HEK293T (cell line): ENCODE measurements at regions not wholly inside any gene's neighbourhood (a gene's known extent, or its start where the extent isn't known, plus 50 kb on each side); places are given as distances from the start of the nearest gene placed in this dataset.

Experiments used
- CTCF ChIA-PET: fragments of 350-600 bp; formaldehyde crosslinking; extraction: SDS; loops from one replicate; lab custom pipeline; 2021; ENCODE audit warnings: antibody characterized with exemption, inconsistent platforms; lab: Yijun Ruan, JAX
- POLR2A ChIA-PET: fragments of 350-600 bp; formaldehyde crosslinking; extraction: SDS; loops from one replicate; lab custom pipeline; 2020; ENCODE audit warnings: antibody characterized with exemption, inconsistent platforms; lab: Yijun Ruan, JAX
- DNase-seq: peaks from one replicate; pipeline ENCODE4 v3.0.0; 2012; ENCODE audit warnings: mixed read lengths; ENCODE audit errors: extremely low spot score
- ARNT ChIP-seq: fragments of 450-650 bp; IDR thresholded peaks from 2 replicates; pipeline ENCODE4 v1.6.1; 2017; ENCODE audit warnings: mild to moderate bottlenecking
- BHLHE40 ChIP-seq: fragments of 450-650 bp; IDR thresholded peaks from 2 replicates; pipeline ENCODE4 v1.6.1; 2016; ENCODE audit warnings: mild to moderate bottlenecking, moderate library complexity, borderline replicate concordance
- CTBP1 ChIP-seq: fragments of 450-650 bp; IDR thresholded peaks from 2 replicates; pipeline ENCODE4 v1.6.1; 2016; ENCODE audit warnings: borderline replicate concordance
- ELF4 ChIP-seq: fragments of 450-650 bp; IDR thresholded peaks from 2 replicates; pipeline ENCODE4 v1.6.1; 2017; ENCODE audit warnings: antibody characterized with exemption
- FOXA1 ChIP-seq: fragments of 450-650 bp; IDR thresholded peaks from 2 replicates; pipeline ENCODE4 v1.6.1; 2016; ENCODE audit warnings: mild to moderate bottlenecking
- FOXK2 ChIP-seq: fragments of 450-650 bp; IDR thresholded peaks from 2 replicates; pipeline ENCODE4 v1.6.1; 2016; ENCODE audit warnings: mild to moderate bottlenecking
- FOXM1 ChIP-seq: fragments of 450-650 bp; IDR thresholded peaks from 2 replicates; pipeline ENCODE4 v1.6.1; 2017; ENCODE audit warnings: mild to moderate bottlenecking, borderline replicate concordance
- HDGF ChIP-seq: fragments of 450-650 bp; IDR thresholded peaks from 2 replicates; pipeline ENCODE4 v1.6.1; 2017; ENCODE audit warnings: antibody characterized with exemption, borderline replicate concordance
- L3MBTL2 ChIP-seq: fragments of 450-650 bp; conservative IDR thresholded peaks from 2 replicates; pipeline ENCODE4 v1.6.1; 2016; ENCODE audit warnings: mild to moderate bottlenecking
- LEF1 ChIP-seq: fragments of 450-650 bp; IDR thresholded peaks from 2 replicates; pipeline ENCODE4 v1.6.1; 2017; ENCODE audit warnings: mild to moderate bottlenecking, borderline replicate concordance
- NFRKB ChIP-seq: fragments of 450-650 bp; IDR thresholded peaks from 2 replicates; pipeline ENCODE4 v1.6.1; 2016; ENCODE audit warnings: mild to moderate bottlenecking, moderate library complexity
- SP1 ChIP-seq: fragments of 450-650 bp; IDR thresholded peaks from 2 replicates; pipeline ENCODE4 v1.6.1; 2017
- SUZ12 ChIP-seq: fragments of 450-650 bp; IDR thresholded peaks from 2 replicates; pipeline ENCODE4 v1.6.1; 2016; ENCODE audit warnings: mild to moderate bottlenecking
- TARDBP ChIP-seq: fragments of 450-650 bp; IDR thresholded peaks from 2 replicates; pipeline ENCODE4 v1.6.1; 2016
- ZNF384 ChIP-seq: fragments of 450-650 bp; IDR thresholded peaks from 2 replicates; pipeline ENCODE4 v1.6.1; 2016
- TF ChIP-seq, protein P1 (sequence below): fragments of 450-650 bp; IDR thresholded peaks from 2 replicates; pipeline ENCODE4 v1.6.1; 2016

DNA sequence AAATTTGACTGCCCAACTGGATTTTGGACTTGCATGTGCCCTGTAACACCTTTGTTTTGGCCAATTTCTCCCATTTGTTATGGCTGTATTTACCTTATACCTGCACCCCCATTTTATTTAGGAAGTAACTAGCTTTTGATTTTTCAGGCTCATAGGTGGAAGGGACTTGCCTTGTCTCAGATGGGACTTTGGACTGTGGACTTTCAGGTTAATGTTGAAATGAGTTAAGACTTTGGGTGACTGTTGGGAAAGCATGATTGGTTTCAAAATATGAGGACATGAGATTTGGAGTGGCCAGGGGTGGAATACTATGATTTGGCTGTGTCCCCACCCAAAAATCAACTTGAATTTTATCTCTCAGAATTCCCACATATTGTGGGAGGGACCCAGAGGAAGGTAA, 490.2 kb downstream of the PRR16 start:
- ChIA-PET POLR2A (no interaction called here), CTCF (no interaction called here)
- DNase-seq: no peak
- no peak for TF ChIP-seq HDGF
- no peak for TF ChIP-seq FOXK2
- TF ChIP-seq FOXA1: no peak
- TF ChIP-seq CTBP1: no peak
- no peak for TF ChIP-seq BHLHE40
- no peak for TF ChIP-seq L3MBTL2
- TF ChIP-seq, protein P1, sequence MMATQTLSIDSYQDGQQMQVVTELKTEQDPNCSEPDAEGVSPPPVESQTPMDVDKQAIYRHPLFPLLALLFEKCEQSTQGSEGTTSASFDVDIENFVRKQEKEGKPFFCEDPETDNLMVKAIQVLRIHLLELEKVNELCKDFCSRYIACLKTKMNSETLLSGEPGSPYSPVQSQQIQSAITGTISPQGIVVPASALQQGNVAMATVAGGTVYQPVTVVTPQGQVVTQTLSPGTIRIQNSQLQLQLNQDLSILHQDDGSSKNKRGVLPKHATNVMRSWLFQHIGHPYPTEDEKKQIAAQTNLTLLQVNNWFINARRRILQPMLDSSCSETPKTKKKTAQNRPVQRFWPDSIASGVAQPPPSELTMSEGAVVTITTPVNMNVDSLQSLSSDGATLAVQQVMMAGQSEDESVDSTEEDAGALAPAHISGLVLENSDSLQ: no peak
- TF ChIP-seq ARNT: no peak
- TF ChIP-seq LEF1: no peak
- TF ChIP-seq TARDBP: no peak
- TF ChIP-seq SP1: no peak
- no peak for TF ChIP-seq SUZ12
- TF ChIP-seq NFRKB: no peak
- no peak for TF ChIP-seq ZNF384

DNA sequence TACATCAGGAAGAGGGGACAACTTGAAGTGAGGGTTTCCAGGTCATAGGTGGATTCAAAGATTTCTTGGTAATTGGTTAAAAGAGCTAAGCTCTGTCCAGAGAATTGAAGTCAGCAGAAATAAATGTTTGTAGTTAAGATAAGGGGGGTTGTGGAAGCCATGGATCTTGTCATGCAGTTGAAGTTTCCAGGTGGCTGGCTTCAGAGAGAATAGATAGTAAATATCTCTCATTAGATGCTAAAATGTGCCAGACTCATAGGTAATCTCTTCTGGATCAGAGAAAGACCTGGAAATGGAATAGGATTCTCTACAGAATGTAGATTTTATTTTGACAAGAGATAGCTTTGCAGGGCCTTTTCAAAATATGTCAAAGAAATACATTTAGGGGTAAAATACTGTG, 491.7 kb downstream of the PRR16 start:
- CTCF ChIA-PET: no interaction called here
- POLR2A ChIA-PET: no interaction called here
- TF ChIP-seq TARDBP (no peak), FOXA1 (no peak), L3MBTL2 (no peak), HDGF (no peak), LEF1 (no peak), SP1 (no peak), NFRKB (no peak), FOXK2 (no peak)
- no peak for DNase-seq

DNA sequence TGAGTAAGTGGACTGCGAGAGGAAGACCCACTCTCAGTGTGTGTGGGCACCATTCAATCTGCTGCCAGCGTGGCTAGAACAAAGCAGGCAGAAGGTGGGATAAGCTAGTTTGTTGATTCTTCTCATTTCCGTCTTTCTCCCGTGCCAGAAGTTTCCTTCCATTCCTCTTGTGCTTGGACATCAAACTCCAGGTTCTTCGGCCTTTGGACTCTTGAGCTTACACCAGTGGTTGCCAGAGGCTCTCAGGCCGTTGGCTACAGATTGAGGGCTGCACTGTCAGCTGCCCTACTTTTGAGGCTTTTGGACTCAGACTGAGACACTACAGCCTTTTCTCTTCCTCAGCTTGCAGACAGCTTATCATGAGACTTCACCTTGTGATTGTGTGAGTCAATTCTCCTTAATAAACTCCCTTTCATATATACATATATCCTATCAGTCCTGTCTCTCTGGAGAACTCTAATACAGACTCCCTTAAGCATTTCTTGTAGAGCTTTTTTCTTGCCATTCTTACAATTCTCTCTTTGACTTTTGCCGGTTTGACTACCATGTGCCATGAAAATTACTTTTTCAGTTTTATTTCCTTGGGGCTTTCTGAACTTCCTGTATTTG, 494.9 kb downstream of the PRR16 start:
- no peak for DNase-seq
- TF ChIP-seq FOXM1 (no peak), SUZ12 (no peak), ARNT (no peak), CTBP1 (no peak), FOXA1 (no peak), TARDBP (no peak), FOXK2 (no peak), ELF4 (no peak), BHLHE40 (no peak), ZNF384 (no peak), L3MBTL2 (no peak), HDGF (no peak)
- TF ChIP-seq, protein P1: no peak
- POLR2A ChIA-PET: no interaction called here
- CTCF ChIA-PET: no interaction called here

DNA sequence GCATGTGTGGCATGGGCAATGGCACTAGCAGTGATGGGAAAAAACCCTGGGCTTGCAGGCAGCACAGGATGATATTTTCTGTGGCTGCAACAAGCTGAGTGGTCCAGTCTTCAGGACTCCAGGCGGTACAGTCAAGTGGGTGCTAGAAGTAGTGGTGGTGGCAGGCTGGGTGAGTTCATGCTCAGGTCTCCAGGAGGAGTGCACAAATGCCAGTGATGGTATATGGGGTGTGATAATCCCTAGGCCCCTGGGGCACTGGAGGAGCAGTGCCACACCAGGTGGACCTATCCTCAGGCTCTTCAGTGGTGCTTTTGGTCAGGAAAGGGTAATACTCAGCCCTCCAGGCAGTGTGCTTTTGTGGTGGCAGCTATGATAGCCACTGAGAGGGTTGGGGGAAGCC, 496.4 kb downstream of the PRR16 start:
- CTCF ChIA-PET: no interaction called here

DNA sequence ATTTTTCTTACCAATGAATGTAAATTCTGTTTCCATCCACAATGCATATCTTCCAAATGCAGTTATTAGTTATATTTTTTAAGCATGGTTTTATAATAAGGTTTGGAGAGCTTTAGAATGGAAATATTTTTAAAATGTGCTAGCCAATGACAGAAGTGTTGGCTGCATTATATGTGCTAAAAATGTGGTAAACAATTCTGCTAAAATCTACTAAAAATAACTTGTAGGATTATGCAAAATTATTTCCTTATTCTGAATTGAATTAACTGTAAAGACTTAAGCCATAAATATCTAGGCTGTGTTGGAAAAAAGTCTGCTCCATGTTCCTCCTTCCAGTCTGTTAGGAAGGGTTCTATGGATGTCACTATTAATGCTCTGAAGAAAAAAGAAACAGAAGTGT, 503.3 kb downstream of the PRR16 start:
- POLR2A ChIA-PET: no interaction called here
- no peak for TF ChIP-seq ARNT
- no peak for TF ChIP-seq SUZ12
- no peak for TF ChIP-seq ELF4
- TF ChIP-seq FOXA1: no peak
- TF ChIP-seq FOXK2: no peak
- TF ChIP-seq, protein P1: no peak
- TF ChIP-seq L3MBTL2: no peak
- TF ChIP-seq HDGF: no peak
- no peak for TF ChIP-seq CTBP1
- no peak for TF ChIP-seq SP1
- no peak for TF ChIP-seq TARDBP
- no peak for TF ChIP-seq ZNF384
- no peak for TF ChIP-seq FOXM1
- TF ChIP-seq LEF1: no peak
- no peak for TF ChIP-seq NFRKB
- no peak for TF ChIP-seq BHLHE40
- DNase-seq: no peak
- CTCF ChIA-PET: no interaction called here

More for the DNA sequence above, 496.4 kb downstream of the PRR16 start:
- POLR2A ChIA-PET: no interaction called here
- DNase-seq: no peak
- TF ChIP-seq FOXM1: no peak
- TF ChIP-seq SP1: no peak
- TF ChIP-seq FOXA1: no peak
- TF ChIP-seq ZNF384: no peak
- no peak for TF ChIP-seq LEF1
- no peak for TF ChIP-seq ELF4
- no peak for TF ChIP-seq NFRKB
- TF ChIP-seq CTBP1: no peak
- TF ChIP-seq, protein P1: no peak
- TF ChIP-seq ARNT: no peak
- TF ChIP-seq BHLHE40: no peak
- no peak for TF ChIP-seq TARDBP
- no peak for TF ChIP-seq HDGF

DNA sequence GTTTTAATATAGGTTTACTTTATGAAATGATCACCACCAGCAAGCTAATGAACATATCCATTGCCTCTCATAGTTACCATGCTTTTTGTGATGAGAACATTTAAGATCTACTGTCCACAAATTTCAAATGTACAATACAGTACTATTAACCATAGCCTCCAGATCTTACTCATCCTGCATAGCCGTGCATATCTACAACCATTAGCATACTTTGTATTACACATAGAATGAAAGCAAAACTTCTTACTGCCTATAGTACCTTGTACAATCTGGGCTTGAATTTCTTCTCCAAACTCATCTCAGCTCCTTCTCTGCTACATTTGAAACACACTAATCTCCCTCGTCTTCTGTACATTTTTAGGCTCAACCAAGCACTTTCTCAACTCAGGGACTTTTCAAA, 510.6 kb downstream of the PRR16 start:
- TF ChIP-seq HDGF (no peak), SUZ12 (no peak), ELF4 (no peak), TARDBP (no peak)
- TF ChIP-seq, protein P1: no peak
- POLR2A ChIA-PET: no interaction called here
- CTCF ChIA-PET: no interaction called here
- DNase-seq: no peak
